ENCODE measurements at regions not wholly inside any gene's neighbourhood (a gene's known extent, or its start where the extent isn't known, plus 50 kb on each side); places are given as distances from the start of the nearest gene placed in this dataset.

DNA sequence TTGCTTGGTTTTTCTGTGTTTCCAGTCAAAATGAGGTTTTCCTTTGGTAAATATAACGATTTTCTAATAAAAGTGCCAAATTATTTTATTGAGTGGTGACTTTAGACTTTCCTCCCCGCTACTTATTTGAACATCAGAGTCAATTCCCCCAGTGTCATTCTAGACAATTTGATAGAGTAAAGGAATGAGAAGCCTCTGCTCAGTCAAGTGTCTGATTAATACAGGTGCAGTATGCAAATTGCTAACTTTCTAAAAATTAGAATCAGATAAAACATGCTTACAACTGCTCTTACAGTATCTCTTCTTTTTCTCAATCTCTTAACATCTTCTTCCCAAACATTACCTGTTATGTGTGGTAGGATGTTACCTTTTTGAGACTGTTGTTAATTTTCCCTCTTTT is 148.7 kb downstream of the CD83 start:
- ChIA-PET RAD21 (ENCODE audit: low non-redundant PET in 1 of 2, low total read pairs in 2 of 2, uncharacterized antibody in 2 of 2, unreplicated experiment in 2 of 2) (no interaction called here), POLR2A (no interaction called here), CTCF (no interaction called here)
- no peak overlapping the region for H3K9ac ChIP-seq (ENCODE audit: low read length)
- peaks cover 0 to 7% of the 10 kb centered on the region in 2 experiments; a peak in 3 of 4 replicates for H3K9me3 ChIP-seq (ENCODE audit: control insufficient read depth in 1 of 2, insufficient read depth in 1 of 2, low read depth in 1 of 2, low read length in 2 of 2)
- DNase-seq (ENCODE audit: low read depth, low spot score) (no peak), ATAC-seq (no peak)
- no peak overlapping the region for H2AFZ ChIP-seq (ENCODE audit: low read depth, low read length, poor library complexity, severe bottlenecking)
- H4K20me1 ChIP-seq (ENCODE audit: insufficient read depth): no peaks in the 10 kb centered on the region
- H3K36me3 ChIP-seq (ENCODE audit: control insufficient read depth in 1 of 2, insufficient read depth in 2 of 2, low read length in 2 of 2): no peaks in the 10 kb centered on the region
- no peak overlapping the region for H3K27ac ChIP-seq (ENCODE audit: low read depth, low read length)
- no peak overlapping the region for H3K4me2 ChIP-seq (ENCODE audit: low read length)
- intact Hi-C loops (cut with micrococcal nuclease): no loop called here
- no peaks in the 10 kb centered on the region for H3K9me2 ChIP-seq (ENCODE audit: insufficient read depth)
- H3K79me2 ChIP-seq (ENCODE audit: insufficient read depth, low read length): no peaks in the 10 kb centered on the region
- no TSS peak for BruUV-seq (replicated peaks)
- no peaks in the 10 kb centered on the region for H3K27me3 ChIP-seq (ENCODE audit: insufficient read depth, low read length)
- peaks cover 12 to 23% of the 10 kb centered on the region in 2 experiments for H3K4me1 ChIP-seq (ENCODE audit: control insufficient read depth in 1 of 2, insufficient read depth in 2 of 2, low read length in 2 of 2)
- TF ChIP-seq CBX3 (IDR thresholded peaks at IDR 0.05; ENCODE audit: low read depth) (no peak), MAX (IDR thresholded peaks at IDR 0.05) (no peak), ATF3 (IDR thresholded peaks at IDR 0.05) (no peak), JUND (IDR thresholded peaks at IDR 0.05) (no peak), RAD21 (IDR thresholded peaks at IDR 0.05; ENCODE audit: low read depth) (no peak), POLR2AphosphoS5 (IDR thresholded peaks at IDR 0.05; ENCODE audit: low read depth, low read length) (no peak), EGR1 (IDR thresholded peaks at IDR 0.05; ENCODE audit: low read depth) (no peak), REST (IDR thresholded peaks at IDR 0.05; ENCODE audit: low read depth) (no peak)
- TF ChIP-seq, protein P1, sequence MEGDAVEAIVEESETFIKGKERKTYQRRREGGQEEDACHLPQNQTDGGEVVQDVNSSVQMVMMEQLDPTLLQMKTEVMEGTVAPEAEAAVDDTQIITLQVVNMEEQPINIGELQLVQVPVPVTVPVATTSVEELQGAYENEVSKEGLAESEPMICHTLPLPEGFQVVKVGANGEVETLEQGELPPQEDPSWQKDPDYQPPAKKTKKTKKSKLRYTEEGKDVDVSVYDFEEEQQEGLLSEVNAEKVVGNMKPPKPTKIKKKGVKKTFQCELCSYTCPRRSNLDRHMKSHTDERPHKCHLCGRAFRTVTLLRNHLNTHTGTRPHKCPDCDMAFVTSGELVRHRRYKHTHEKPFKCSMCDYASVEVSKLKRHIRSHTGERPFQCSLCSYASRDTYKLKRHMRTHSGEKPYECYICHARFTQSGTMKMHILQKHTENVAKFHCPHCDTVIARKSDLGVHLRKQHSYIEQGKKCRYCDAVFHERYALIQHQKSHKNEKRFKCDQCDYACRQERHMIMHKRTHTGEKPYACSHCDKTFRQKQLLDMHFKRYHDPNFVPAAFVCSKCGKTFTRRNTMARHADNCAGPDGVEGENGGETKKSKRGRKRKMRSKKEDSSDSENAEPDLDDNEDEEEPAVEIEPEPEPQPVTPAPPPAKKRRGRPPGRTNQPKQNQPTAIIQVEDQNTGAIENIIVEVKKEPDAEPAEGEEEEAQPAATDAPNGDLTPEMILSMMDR (IDR thresholded peaks at IDR 0.05 in 2 of 3, conservative IDR thresholded peaks at IDR 0.05 in 1 of 3; ENCODE audit: borderline replicate concordance in 1 of 3, insufficient read depth in 1 of 3, low read depth in 2 of 3, low read length in 2 of 3): no peak
- no peak overlapping the region for H3K4me3 ChIP-seq (replicated peaks in 1 of 2; ENCODE audit: low read depth in 1 of 2, low read length in 2 of 2)

Data from HCT116 (cell line).